ENCODE measurements at regions not wholly inside any gene's neighbourhood (a gene's known extent, or its start where the extent isn't known, plus 50 kb on each side); places are given as distances from the start of the nearest gene placed in this dataset.

DNA sequence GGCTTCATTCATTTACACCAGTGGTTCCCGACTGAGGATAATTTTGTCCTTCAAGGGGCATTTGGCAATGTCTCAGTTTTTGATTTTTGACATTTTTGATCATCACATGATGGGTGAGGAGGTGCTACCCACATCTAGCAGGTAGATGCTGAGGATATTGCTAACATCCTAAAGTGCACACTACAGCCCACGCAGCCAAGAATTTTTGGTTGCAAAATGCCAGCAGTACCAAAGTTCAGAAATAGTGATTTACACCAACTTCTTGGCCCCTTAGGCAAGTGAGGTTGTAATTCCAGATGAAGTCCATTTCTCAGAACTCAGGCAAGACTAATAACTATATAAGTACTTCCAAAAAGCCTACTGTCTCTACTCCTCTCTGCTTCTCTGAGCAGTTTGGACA, 80.1 kb upstream of the TSHZ2 start:
- no peak for TF ChIP-seq EP300 (IDR thresholded peaks at IDR 0.05)
- no peak for TF ChIP-seq POLR2AphosphoS5 (IDR thresholded peaks at IDR 0.05)

All from esophagus muscularis mucosa (tissue), 3 donors.